ENCODE measurements at regions not wholly inside any gene's neighbourhood (a gene's known extent, or its start where the extent isn't known, plus 50 kb on each side); places are given as distances from the start of the nearest gene placed in this dataset.

- TF ChIP-seq REST (IDR thresholded peaks at IDR 0.05; ENCODE audit: insufficient replicate concordance, low read depth) (no peak), CTCF (IDR thresholded peaks at IDR 0.05; ENCODE audit: insufficient read depth, low read length) (no peak), POLR2AphosphoS5 (IDR thresholded peaks at IDR 0.05; ENCODE audit: low read depth) (no peak)
These were observed 108.0 kb upstream of the MEIS2 start for GRCh38 chr15:37208146-37209040.

All from HL-60 (cell line).